GM12872 (cell line): ENCODE measurements at regions not wholly inside any gene's neighbourhood (a gene's known extent, or its start where the extent isn't known, plus 50 kb on each side); places are given as distances from the start of the nearest gene placed in this dataset.

ENCODE experiments used
- TF ChIP-seq, protein P1 (sequence below): IDR thresholded peaks from 3 replicates; pipeline ENCODE4 v1.5.1; 2011; ENCODE audit warnings: low read depth, mild to moderate bottlenecking, low read length, moderate library complexity; ENCODE audit not compliant: insufficient read depth

DNA sequence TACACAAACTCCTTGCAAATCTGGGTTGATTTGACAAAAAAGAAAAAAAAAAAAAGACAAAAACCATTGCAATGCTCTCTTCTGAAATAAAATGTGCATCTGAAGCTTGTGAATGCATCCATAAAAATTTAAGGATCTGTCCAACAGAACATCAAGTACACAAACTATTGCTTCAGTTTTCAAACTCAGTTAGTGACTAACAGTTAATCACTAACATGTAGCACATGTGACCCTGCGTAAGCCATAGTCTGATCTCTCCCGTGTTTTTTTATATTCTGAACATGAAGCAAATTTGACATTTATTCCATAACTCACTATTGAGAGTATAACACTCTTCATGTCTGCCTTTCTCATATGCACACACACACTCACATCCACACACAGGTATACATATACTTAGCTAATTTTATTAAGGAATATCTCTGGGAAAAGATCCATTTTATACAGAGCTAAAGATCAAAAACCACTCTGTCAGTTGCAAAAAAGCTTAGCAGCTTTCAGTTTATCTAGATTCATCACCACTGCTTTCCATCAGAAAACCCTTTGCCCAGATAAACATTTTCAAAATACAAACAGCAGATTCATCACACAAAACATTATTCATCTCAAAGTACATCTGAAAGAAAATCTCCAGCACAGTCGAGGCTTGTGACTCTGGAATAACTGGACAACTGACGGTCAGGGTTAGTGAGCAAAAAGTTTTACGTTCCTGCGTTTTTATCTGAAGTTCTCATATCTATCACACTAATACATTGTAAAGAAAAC lies 1000.4 kb upstream of the ACVR2A start:
- TF ChIP-seq, protein P1, sequence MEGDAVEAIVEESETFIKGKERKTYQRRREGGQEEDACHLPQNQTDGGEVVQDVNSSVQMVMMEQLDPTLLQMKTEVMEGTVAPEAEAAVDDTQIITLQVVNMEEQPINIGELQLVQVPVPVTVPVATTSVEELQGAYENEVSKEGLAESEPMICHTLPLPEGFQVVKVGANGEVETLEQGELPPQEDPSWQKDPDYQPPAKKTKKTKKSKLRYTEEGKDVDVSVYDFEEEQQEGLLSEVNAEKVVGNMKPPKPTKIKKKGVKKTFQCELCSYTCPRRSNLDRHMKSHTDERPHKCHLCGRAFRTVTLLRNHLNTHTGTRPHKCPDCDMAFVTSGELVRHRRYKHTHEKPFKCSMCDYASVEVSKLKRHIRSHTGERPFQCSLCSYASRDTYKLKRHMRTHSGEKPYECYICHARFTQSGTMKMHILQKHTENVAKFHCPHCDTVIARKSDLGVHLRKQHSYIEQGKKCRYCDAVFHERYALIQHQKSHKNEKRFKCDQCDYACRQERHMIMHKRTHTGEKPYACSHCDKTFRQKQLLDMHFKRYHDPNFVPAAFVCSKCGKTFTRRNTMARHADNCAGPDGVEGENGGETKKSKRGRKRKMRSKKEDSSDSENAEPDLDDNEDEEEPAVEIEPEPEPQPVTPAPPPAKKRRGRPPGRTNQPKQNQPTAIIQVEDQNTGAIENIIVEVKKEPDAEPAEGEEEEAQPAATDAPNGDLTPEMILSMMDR = no peak

DNA sequence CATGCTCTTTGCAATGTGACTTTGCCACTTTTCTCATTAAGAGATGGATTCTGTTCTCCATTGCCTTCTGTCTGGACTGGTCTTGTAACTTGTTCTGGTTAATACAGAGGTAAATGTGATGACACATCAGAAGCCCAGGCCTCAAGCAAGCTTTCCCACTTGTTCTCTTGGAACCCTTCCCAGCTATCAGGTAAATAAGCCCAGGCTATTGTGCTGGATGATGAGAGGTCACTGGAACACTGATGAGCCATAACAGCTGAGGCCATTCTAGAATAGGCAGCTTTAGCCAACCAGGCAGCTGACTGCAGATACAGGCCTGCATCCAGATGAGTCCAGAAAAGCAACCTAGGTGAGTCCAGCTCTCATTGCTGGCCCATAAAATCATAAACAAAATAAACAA lies 1007.0 kb upstream of the ACVR2A start:
- TF ChIP-seq, protein P1 = no peak

DNA sequence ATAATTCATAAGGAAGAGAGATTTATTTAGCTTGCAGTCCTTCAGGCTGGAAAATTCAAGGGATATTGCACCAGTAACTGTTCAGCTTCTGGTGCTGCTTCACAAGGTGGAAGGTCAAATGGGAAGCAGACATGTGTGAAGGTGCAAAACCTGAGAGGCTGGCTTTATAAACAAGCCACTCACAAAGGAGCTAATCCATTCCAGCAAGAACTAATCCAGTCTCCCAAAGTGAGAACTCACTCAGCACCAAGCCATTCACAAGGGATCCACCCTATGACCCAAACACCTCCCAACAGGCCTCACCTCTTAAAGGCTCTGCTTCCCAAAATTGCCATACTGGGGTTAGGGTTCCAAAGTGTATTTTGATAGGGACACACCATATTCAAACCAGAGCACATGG lies 1018.4 kb upstream of the ACVR2A start:
- TF ChIP-seq, protein P1 = no peak

DNA sequence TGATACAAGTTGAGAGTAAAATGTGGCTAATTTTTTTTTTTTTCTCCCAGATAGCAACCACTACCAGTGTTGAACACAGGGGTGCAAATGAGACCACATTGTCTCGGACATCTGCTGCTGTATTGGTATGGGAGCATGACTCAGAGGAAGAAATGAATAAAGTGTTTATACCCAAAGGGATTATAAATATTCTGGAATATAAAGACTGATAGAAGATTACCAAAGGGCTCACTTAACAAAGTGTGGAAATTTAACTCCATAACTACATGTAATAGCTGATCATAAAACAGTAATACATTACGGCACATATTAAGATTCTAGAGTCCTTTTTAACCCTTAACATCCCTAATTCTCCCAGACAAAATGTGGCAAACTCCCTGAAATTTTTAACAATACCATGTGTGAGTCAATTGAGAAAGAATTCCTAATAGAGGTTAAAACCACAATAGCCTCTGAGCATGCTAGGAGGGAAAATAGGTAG lies 1023.0 kb upstream of the ACVR2A start:
- TF ChIP-seq, protein P1 = no peak

DNA sequence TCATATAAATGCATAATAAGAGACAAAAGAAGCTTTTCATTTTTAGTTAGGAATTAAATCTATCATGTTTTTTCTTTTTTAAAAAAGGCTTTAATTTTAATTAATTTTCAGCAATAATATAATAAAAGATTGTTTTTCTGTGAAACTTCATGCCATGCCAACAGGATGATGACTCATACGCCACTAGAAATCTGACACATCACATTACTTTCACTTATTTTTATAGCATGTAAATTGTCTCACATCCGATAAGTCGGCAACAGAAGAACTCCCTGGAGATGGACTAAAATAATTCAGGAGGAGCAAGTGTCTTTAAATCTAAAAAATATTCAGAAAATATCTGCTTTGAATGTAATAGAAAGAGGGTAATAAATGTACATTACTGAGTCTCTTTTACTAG lies 1024.2 kb upstream of the ACVR2A start:
- TF ChIP-seq, protein P1 = no peak

DNA sequence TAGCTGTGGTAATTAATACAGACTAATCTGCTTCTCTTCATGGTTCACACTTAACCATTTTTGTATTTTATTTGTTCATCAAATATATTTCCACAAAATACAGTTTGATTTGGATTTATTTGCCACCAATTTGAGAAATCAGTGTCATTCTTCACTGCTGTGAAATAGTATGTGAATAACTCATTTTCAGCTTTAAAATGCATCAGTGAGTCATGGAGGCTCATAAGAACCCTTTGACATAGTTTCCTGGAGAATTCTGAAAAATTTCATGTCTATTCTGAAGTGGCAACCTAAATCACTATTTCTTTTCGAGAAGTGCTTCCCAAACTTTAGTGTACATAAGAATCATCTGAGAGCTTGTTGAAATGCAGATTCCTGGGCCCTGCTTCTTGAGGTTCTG lies 1026.7 kb upstream of the ACVR2A start:
- TF ChIP-seq, protein P1 = no peak

DNA sequence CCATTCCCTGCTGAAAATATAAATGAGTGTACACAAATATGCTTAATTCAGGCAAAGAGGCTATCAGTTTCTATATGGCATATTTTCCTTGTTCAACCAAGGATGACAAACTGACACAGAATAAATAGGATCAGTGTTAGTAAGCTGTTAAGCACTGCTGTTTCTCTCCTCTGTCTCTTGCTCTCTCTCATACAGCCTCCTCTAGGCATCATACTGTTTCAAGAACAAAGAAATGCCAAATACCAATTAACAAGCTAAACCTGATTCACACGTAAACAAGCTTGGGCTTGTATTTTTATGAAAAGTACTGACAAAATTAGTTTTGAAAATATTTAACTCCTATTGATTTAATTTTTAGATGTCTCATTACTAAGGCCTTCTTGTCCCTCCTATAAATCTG lies 1027.2 kb upstream of the ACVR2A start:
- TF ChIP-seq, protein P1 = no peak

DNA sequence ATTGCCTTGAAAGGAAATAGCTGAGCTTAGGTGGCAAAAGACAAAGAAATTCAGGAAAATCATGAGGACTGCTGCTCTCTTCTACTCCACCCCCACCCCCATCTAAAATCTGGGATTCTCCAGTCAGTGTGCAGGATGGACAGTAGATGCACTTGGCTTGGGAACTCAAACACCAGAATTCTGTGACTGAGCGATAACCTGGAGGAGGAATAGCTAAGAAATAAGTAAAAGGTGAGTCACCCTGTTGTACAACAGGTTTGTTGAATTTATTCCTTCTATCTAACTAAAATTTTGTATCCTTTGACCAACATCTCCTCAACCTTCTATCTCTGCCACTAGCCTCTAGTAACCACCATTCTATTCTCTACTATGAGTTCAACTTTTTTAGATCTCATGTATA lies 1029.9 kb upstream of the ACVR2A start:
- TF ChIP-seq, protein P1 = no peak
